ENCODE measurements at regions not wholly inside any gene's neighbourhood (a gene's known extent, or its start where the extent isn't known, plus 50 kb on each side); places are given as distances from the start of the nearest gene placed in this dataset.

GRCh38 chr2:6025391-6025790, 333.2 kb downstream of the SOX11 start:
- BruUV-seq (replicated peaks): no TSS peak
- peaks cover 10 to 19% of the 10 kb centered on the region in 2 experiments; a peak in 2 of 4 replicates for H3K9me3 ChIP-seq (ENCODE audit: control insufficient read depth in 1 of 2, insufficient read depth in 1 of 2, low read depth in 1 of 2, low read length in 2 of 2)
- no peaks in the 10 kb centered on the region for H3K27me3 ChIP-seq (ENCODE audit: insufficient read depth, low read length)
- DNase-seq (ENCODE audit: low read depth, low spot score): no peak
- no peaks in the 10 kb centered on the region for H3K9me2 ChIP-seq (ENCODE audit: insufficient read depth)
- H3K36me3 ChIP-seq (ENCODE audit: control insufficient read depth in 1 of 2, insufficient read depth in 2 of 2, low read length in 2 of 2): no peaks in the 10 kb centered on the region
- no peak overlapping the region for H3K9ac ChIP-seq (ENCODE audit: low read length)
- H3K4me2 ChIP-seq (ENCODE audit: low read length): no peak overlapping the region
- no peak overlapping the region for H2AFZ ChIP-seq (ENCODE audit: low read depth, low read length, poor library complexity, severe bottlenecking)
- H4K20me1 ChIP-seq (ENCODE audit: insufficient read depth): no peaks in the 10 kb centered on the region
- H3K79me2 ChIP-seq (ENCODE audit: insufficient read depth, low read length): no peaks in the 10 kb centered on the region
- POLR2A ChIA-PET: no interaction called here
- intact Hi-C loops (cut with micrococcal nuclease): no loop called here
- RAD21 ChIA-PET (ENCODE audit: low non-redundant PET in 1 of 2, low total read pairs in 2 of 2, uncharacterized antibody in 2 of 2, unreplicated experiment in 2 of 2): no interaction called here
- CTCF ChIA-PET: no interaction called here
- TF ChIP-seq ELF1 (IDR thresholded peaks at IDR 0.05; ENCODE audit: borderline replicate concordance, low read depth): no peak
- TF ChIP-seq TCF7L2 (IDR thresholded peaks at IDR 0.05; ENCODE audit: borderline replicate concordance, extremely low read depth, insufficient read depth, insufficient read length): no peak
- no peak for TF ChIP-seq POLR2AphosphoS5 (IDR thresholded peaks at IDR 0.05; ENCODE audit: low read depth, low read length)
- no peak for TF ChIP-seq CEBPB (IDR thresholded peaks at IDR 0.05; ENCODE audit: low read depth)
- TF ChIP-seq POLR2A (IDR thresholded peaks at IDR 0.05; ENCODE audit: borderline replicate concordance, extremely low read depth, insufficient read depth, insufficient read length): no peak
- no peak overlapping the region for H3K27ac ChIP-seq (ENCODE audit: low read depth, low read length)
- ATAC-seq: no peak
- H3K4me3 ChIP-seq (replicated peaks in 1 of 2; ENCODE audit: low read depth in 1 of 2, low read length in 2 of 2): no peak overlapping the region
- no peaks in the 10 kb centered on the region for H3K4me1 ChIP-seq (ENCODE audit: control insufficient read depth in 1 of 2, insufficient read depth in 2 of 2, low read length in 2 of 2)

GRCh38 chr2:6027066-6027465, 334.9 kb downstream of the SOX11 start:
- H3K27ac ChIP-seq (ENCODE audit: low read depth, low read length): no peak overlapping the region
- CTCF ChIA-PET: no interaction called here
- H3K9me2 ChIP-seq (ENCODE audit: insufficient read depth): no peaks in the 10 kb centered on the region
- H3K9me3 ChIP-seq (ENCODE audit: control insufficient read depth in 1 of 2, insufficient read depth in 1 of 2, low read depth in 1 of 2, low read length in 2 of 2): peaks cover 10 to 11% of the 10 kb centered on the region in 2 experiments; a peak in 2 of 4 replicates
- ATAC-seq (no peak), DNase-seq (ENCODE audit: low read depth, low spot score) (no peak)
- no peak overlapping the region for H3K4me3 ChIP-seq (replicated peaks in 1 of 2; ENCODE audit: low read depth in 1 of 2, low read length in 2 of 2)
- no peak overlapping the region for H3K9ac ChIP-seq (ENCODE audit: low read length)
- no peak overlapping the region for H2AFZ ChIP-seq (ENCODE audit: low read depth, low read length, poor library complexity, severe bottlenecking)
- H3K79me2 ChIP-seq (ENCODE audit: insufficient read depth, low read length): no peaks in the 10 kb centered on the region
- intact Hi-C loops (cut with micrococcal nuclease): no loop called here
- POLR2A ChIA-PET: no interaction called here
- H4K20me1 ChIP-seq (ENCODE audit: insufficient read depth): no peaks in the 10 kb centered on the region
- no peaks in the 10 kb centered on the region for H3K27me3 ChIP-seq (ENCODE audit: insufficient read depth, low read length)
- no peaks in the 10 kb centered on the region for H3K4me1 ChIP-seq (ENCODE audit: control insufficient read depth in 1 of 2, insufficient read depth in 2 of 2, low read length in 2 of 2)
- RAD21 ChIA-PET (ENCODE audit: low non-redundant PET in 1 of 2, low total read pairs in 2 of 2, uncharacterized antibody in 2 of 2, unreplicated experiment in 2 of 2): no interaction called here
- TF ChIP-seq ZBTB33 (IDR thresholded peaks at IDR 0.05; ENCODE audit: extremely low read depth, insufficient replicate concordance, low read length) (no peak), JUND (IDR thresholded peaks at IDR 0.05) (no peak), POLR2A (IDR thresholded peaks at IDR 0.05; ENCODE audit: borderline replicate concordance, extremely low read depth, insufficient read depth, insufficient read length) (no peak), MAX (IDR thresholded peaks at IDR 0.05) (no peak), SP1 (IDR thresholded peaks at IDR 0.05; ENCODE audit: low read depth) (no peak), EGR1 (IDR thresholded peaks at IDR 0.05; ENCODE audit: low read depth) (no peak), FOSL1 (IDR thresholded peaks at IDR 0.05; ENCODE audit: low read depth) (no peak), SRF (IDR thresholded peaks at IDR 0.05; ENCODE audit: low read depth) (no peak), ELF1 (IDR thresholded peaks at IDR 0.05; ENCODE audit: borderline replicate concordance, low read depth) (no peak)
- no TSS peak for BruUV-seq (replicated peaks)
- H3K4me2 ChIP-seq (ENCODE audit: low read length): no peak overlapping the region
- no peaks in the 10 kb centered on the region for H3K36me3 ChIP-seq (ENCODE audit: control insufficient read depth in 1 of 2, insufficient read depth in 2 of 2, low read length in 2 of 2)

All from HCT116 (cell line).